GM19397 (cell line): ENCODE measurements at regions not wholly inside any gene's neighbourhood (a gene's known extent, or its start where the extent isn't known, plus 50 kb on each side); places are given as distances from the start of the nearest gene placed in this dataset.
"Not testable (repeated sequence)": the region's sequence is repeated elsewhere in the genome, so short reads cannot be mapped to it uniquely, and the experiment has no call there.

Experiments used
- ATAC-seq: cut with Tn5 transposase; IDR thresholded peaks from one replicate; pipeline ENCODE4 v1.9.1; 2021; ENCODE audit warnings: mild to moderate bottlenecking, moderate library complexity; ENCODE audit not compliant: unreplicated experiment

- ATAC-seq: no peak
Observed at GRCh38 chr7:96562458-96562857, 147.2 kb downstream of the SEM1 start.

- ATAC-seq: no peak
Observed at GRCh38 chr7:96561892-96562291, 147.8 kb downstream of the SEM1 start.

DNA sequence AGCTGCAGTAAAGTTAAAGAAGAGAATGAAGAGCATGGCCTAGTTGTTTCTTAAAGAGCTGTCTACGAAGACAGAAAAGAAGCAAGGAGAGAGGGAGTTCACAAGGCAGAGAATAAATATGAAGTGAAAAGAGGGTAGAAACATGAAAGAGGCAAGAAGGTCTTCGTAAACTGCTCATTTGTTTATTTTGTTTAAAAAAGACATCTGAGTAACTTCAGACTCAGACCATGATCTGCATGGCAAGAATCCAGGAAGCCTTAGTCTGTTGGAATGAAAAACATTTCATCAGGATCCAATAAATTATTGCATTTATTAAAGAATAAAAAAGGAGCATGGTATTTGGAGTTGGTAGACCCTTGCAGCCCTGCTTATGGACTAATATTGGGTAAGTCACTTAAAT lies 151.1 kb downstream of the SEM1 start:
- no peak for ATAC-seq

GRCh38 chr7:96558093-96558492 lies 151.6 kb downstream of the SEM1 start:
- ATAC-seq: no peak

DNA sequence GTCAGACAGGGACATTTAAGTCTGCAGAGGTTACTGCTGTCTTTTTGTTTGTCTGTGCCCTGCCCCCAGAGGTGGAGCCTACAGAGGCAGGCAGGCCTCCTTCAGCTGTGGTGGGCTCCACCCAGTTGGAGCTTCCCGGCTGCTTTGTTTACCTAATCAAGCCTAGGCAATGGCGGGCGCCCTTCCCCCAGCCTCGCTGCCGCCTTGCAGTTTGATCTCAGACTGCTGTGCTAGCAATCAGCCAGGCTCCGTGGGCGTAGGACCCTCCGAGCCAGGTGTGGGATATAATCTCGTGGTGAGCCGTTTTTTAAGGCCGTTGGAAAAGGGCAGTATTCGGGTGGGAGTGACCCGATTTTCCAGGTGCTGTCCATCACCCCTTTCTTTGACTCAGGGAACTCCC lies 152.0 kb downstream of the SEM1 start:
- ATAC-seq: not testable (repeated sequence)

DNA sequence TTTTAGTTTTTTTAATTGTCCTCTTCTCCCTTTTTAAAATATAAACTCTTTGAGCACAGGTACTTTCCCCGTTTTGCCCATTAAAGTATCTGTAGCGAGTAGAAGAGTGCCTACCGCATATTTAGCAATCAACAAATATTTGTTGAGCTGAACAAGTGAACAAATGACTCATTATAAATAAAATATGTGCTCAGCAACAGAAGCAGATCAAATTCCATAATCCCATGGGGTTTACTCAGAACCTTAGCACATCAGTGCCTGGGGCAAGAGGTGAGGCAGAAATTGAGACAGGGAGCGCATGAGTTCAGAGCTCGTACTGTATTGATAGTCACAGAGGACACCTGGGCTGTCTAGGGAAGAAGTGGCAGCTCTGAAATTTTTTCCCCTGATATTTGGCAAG lies 161.0 kb downstream of the SEM1 start:
- no peak for ATAC-seq

DNA sequence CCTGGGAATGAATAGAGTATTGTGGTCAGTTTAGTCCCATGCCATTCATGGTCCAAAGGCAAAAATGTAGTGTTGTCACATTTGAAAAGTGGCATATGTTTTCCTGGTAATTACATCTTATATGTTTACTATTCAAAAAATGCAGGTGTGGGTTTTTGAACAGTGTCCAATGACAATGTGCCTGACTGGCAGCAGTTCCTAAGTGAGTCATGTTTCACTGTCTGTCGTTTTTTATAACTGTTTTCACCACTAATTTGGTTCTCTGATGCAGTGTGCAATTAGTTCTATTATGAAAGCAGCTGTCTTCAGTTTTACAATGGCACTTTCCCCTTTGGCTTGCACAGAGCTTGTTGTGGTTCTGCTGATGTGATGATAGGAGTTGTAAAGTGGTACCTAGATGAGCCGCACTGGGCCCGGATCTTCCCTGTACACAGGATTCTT lies 162.3 kb downstream of the SEM1 start:
- no peak for ATAC-seq

GRCh38 chr7:96546426-96546825 lies 163.2 kb downstream of the SEM1 start:
- no peak for ATAC-seq

- ATAC-seq: no peak
Observed at GRCh38 chr7:96539471-96539870, 170.2 kb downstream of the SEM1 start.

DNA sequence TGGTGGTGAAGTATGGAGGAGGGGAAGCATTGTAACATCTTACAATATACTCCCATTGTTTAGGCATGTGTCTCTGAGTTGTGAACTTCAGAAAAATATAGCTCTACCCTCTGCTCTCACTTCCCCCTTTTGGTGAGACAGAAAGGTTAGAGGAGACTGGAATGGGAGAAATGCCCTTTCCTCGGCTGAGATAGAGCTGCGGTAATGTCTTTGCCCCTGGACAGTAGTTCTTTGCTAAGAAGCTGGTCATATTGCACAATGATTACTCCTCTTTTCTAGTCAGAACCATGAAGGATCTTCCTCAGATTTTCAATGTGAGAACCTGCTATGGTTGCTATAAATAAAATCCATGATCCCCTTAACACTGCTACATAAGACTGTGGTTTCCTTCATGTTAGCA lies 171.0 kb downstream of the SEM1 start:
- ATAC-seq: no peak

DNA sequence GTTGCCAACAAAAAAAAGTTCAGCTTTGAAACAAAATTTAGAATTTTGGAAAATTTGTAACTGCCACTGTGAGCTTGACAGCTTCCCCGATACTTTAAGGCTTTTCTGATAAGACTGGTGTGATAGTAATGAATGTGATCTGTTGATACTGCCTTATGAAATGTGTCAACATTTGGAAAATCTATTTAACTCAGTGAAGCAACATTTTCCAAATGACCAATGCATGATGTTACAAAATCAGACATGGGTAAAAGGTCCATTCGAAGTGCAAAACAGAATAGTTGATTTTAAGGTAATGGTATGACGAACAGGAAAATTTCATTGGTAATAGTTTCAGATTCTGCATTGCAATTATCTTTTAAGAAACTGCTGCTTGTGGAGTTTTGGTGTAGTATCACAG lies 175.4 kb downstream of the SEM1 start:
- ATAC-seq: no peak

DNA sequence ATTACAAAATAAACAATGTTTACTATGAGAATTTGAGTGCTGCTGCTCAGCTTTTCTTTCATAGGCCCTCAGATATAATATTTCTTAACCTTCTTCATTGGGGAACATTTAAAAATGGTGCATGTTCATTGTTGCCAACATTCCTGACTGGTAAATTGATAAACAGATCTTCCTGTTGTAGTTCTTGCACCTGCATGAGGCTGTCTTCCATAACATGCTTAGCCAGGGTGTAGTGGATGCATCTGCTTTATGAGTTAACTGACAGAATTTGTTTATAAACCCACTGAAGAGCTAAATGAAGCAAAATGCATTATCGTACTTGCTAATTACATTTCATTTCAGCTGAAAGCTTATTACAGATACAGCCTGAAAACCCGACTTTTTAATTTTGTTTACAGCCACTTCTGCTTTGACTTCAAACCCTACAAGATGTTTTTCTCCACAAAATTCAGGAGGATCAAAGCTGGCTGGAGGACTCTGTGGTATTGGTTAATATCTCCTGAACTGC lies 177.2 kb downstream of the SEM1 start:
- no peak for ATAC-seq

DNA sequence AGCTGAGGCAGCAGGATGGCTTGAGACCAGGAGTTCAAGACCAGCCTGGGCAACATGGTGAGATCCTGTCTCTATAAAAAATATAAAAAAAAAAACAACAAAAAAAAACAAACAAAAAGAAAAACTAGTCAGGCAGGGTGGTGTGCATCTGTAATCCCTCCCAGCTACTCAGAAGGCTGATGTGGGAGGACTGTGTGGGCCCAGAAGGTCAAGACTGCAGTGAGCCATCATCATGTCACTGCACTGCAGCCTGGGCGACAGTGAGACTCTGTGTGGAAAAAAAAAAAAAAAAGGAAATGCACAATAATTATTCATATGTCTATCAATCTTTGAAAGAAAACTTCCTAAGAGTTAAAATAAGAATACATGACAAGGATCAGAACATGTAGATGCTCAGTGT lies 178.3 kb downstream of the SEM1 start:
- ATAC-seq: no peak

- no peak for ATAC-seq
Observed at GRCh38 chr7:96530786-96531185, 178.9 kb downstream of the SEM1 start.

DNA sequence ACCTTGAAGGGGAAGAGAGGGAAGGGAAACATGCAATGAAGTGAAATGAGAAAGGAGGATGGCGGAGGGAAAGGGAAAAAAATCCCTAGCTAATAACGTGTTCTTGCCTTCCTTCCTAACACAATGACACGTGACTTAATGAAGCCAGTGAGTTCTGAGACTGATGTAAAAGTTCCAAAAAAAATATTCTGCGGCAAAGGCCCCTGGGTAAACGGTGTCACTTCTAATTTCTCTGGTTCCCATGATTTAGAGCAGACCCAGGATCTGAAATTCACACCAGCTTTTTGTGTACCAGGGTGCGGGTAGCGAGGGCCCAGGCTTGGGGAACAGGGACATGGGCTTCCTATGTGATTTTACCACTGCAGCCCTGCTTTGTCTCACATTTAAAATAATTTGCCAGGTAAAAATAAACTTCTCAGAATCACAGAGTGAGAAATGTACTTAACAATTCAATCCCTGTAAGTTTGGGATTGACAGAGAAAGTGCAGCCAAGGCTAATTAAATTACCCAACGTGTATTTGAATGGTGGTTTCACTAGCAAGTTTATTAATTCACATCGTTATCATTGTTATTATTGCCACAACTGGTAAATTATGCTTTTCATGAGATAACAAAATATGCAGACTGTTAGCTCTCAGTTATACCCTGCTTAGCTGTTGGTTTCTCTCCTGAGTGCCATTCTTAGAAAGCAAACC lies 182.4 kb downstream of the SEM1 start:
- no peak for ATAC-seq

DNA sequence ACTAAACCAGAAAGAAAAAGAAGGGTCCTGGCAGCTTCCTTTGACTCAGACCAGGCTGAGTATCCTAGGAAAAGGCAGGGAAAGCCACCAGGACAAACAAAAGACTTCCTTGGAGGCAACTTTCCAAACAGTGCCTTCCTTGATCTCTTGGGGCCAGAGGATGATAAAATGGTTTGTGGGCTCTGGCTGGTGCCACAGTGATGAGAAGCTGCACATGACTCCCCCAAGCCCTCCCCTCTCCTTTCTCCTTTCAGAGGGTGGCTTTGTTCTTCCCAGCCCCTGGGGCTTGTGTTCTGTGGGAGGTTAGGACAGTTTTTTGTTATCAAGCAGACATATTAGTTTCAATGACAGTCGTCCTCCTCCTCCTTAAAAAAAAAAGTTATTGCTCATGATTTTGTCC lies 183.2 kb downstream of the SEM1 start:
- no peak for ATAC-seq

- ATAC-seq: no peak
Observed at GRCh38 chr7:96521068-96521894, 188.4 kb downstream of the SEM1 start.

- no peak for ATAC-seq
Observed at GRCh38 chr7:96508371-96508770, 186.5 kb upstream of the SLC25A13 start.

DNA sequence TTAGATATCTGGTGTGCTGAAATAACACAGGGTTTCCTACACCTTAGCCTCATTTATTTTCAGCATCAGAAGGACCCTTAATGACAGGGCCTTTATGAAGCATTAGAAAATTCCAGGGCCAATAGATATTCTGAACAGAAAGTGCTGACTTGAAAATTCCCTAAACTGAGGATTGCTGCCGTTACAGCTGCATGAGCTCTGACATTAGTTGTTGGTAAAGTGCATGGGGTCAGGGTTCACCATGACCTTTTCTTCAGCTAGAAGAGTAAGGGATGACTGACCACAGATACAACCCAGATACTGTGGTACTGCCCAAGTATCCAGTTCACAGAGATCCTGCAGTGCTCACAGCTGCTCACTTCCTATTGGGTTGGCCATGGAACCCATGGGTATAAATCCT lies 181.7 kb upstream of the SLC25A13 start:
- no peak for ATAC-seq

DNA sequence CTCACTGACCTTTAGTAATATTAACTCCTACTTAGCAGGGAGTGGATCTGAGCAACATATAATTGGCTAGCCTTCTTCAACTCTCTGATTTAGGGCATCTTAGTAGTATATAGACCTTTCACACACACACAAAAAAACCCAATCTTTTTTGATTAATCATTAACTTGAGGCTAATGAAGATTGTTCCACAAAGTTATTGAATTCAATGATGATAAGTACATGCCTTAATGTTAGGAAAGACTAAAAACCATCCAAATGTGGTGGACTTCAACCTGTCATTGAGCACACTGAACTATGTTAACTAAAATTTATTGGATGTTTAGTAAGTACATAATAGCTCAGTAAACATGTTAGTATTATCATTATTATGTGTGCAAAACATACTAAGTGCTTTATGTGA lies 179.4 kb upstream of the SLC25A13 start:
- no peak for ATAC-seq

GRCh38 chr7:96499532-96499931 lies 177.6 kb upstream of the SLC25A13 start:
- ATAC-seq: no peak

- no peak for ATAC-seq
Observed at GRCh38 chr7:96497567-96497966, 175.7 kb upstream of the SLC25A13 start.
